ENCODE measurements at regions not wholly inside any gene's neighbourhood (a gene's known extent, or its start where the extent isn't known, plus 50 kb on each side); places are given as distances from the start of the nearest gene placed in this dataset.

DNA sequence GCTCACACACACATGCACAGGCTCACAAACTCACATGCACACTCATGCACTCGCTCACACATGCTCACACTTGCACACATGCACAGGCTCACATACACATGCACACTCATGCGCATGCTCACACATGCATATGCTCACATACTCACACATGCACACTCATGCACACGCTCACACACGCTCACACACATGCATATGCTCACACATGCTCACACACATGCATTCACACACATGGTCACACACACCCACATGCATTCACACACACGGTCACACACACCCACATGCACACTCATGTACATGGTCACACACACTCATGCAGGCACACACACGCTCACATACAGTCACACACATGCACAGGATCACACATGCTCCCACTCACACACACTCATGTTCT, 132.8 kb upstream of the SMAD3 start:
- Histone ChIP-seq H3K27ac (no peak overlapping the region), H3K27me3 (ENCODE audit: control insufficient read depth, insufficient read depth, low read length) (no peaks in the 10 kb centered on the region), H3K36me3 (ENCODE audit: control insufficient read depth, insufficient read depth, low read length) (no peaks in the 10 kb centered on the region), H3K4me3 (ENCODE audit: low read depth, low read length) (no peak overlapping the region), H3K9me3 (ENCODE audit: control insufficient read depth, low read length) (no peaks in the 10 kb centered on the region), H2AFZ (no peak overlapping the region), H3K79me2 (no peaks in the 10 kb centered on the region), H3K4me1 (no peaks in the 10 kb centered on the region), H3K4me2 (ENCODE audit: low read length) (no peak overlapping the region), H3K9ac (no peak overlapping the region)
- TF ChIP-seq, protein P1, sequence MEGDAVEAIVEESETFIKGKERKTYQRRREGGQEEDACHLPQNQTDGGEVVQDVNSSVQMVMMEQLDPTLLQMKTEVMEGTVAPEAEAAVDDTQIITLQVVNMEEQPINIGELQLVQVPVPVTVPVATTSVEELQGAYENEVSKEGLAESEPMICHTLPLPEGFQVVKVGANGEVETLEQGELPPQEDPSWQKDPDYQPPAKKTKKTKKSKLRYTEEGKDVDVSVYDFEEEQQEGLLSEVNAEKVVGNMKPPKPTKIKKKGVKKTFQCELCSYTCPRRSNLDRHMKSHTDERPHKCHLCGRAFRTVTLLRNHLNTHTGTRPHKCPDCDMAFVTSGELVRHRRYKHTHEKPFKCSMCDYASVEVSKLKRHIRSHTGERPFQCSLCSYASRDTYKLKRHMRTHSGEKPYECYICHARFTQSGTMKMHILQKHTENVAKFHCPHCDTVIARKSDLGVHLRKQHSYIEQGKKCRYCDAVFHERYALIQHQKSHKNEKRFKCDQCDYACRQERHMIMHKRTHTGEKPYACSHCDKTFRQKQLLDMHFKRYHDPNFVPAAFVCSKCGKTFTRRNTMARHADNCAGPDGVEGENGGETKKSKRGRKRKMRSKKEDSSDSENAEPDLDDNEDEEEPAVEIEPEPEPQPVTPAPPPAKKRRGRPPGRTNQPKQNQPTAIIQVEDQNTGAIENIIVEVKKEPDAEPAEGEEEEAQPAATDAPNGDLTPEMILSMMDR (IDR thresholded peaks at IDR 0.05), result no peak

DNA sequence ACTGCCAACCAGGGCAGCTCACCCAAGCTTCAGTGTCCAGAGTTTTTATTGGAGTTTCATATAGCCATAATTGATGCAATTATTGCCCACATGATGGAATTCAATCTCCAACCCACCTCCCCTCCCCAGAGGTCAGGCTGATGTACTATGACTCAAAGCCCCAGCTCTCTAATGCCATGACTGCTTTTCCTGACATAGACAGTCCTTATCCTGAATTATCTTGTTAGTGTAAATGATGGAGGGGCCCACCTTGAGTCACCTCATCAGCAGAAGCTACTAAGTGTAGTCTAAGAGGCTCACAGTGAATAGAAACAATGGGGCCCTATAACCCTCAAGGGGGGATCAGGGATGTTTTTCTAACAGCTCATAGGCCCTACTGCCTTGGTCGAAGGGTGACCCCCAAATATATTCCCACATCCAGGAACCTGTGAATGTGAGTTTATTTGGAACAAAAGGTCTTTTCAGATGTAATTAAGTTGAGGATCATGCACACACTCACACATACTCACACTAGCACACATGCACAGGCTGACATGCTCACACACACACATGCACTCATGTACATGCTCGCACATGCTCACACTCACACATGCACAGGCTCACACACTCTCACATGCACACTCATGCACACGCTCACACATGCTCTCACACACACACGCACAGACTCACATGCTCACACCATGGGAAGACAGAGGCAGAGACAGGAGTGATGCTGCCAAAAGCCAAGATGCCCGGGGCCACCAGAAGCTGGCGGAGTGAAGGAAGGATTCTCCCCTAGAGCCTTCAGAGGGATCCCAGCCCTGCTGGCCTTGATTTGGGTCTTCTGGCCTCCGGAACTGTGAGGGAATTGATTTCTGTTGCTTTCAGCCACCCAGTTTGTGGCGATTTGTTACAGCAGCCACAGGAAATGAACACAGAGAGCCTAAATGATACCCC, 131.2 kb upstream of the SMAD3 start:
- H3K79me2 ChIP-seq, result no peaks in the 10 kb centered on the region
- no peak overlapping the region for H3K27ac ChIP-seq
- H3K4me3 ChIP-seq (ENCODE audit: low read depth, low read length), result no peak overlapping the region
- no peak overlapping the region for H3K9ac ChIP-seq
- no peaks in the 10 kb centered on the region for H3K9me3 ChIP-seq (ENCODE audit: control insufficient read depth, low read length)
- H3K27me3 ChIP-seq (ENCODE audit: control insufficient read depth, insufficient read depth, low read length), result no peaks in the 10 kb centered on the region
- no peaks in the 10 kb centered on the region for H3K36me3 ChIP-seq (ENCODE audit: control insufficient read depth, insufficient read depth, low read length)
- H2AFZ ChIP-seq, result no peak overlapping the region
- H3K4me1 ChIP-seq, result no peaks in the 10 kb centered on the region
- H3K4me2 ChIP-seq (ENCODE audit: low read length), result no peak overlapping the region
- TF ChIP-seq, protein P1 (IDR thresholded peaks at IDR 0.05), result no peak

DNA sequence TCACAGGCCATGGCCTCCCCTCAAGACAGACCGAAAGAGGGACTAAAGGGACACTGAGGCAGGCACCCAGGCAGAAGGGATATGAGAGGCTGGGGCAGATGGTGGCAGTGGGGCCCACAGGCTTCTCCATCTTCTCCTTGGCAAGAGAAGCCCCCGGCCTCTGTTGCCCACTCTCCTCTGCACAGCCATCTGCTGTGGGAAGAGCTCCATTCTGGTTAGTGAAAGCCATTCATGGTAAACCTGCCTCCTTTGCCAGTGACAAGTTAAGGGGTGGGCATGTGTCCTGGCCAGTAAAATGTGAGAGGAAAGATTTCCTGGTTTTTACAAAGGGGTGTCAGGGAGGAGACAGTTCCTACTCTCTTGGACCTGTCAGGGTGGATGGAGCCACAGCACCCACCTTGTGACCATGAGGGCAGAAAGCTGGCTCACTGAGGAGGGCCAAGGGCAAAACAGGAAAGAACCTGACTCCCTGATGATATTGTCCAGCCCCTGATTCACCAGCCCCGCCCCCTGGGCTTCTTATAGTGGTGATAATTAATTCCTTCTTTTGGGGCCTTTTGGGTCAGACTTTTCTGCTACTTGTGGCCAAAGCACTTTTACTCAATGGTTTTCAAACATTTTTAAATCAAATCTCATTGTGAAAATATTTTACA, 130.4 kb upstream of the SMAD3 start:
- Histone ChIP-seq H2AFZ (no peak overlapping the region), H3K79me2 (no peaks in the 10 kb centered on the region), H3K4me1 (no peaks in the 10 kb centered on the region), H3K27ac (no peak overlapping the region), H3K4me2 (ENCODE audit: low read length) (no peak overlapping the region), H3K9ac (no peak overlapping the region), H3K36me3 (ENCODE audit: control insufficient read depth, insufficient read depth, low read length) (no peaks in the 10 kb centered on the region), H3K9me3 (ENCODE audit: control insufficient read depth, low read length) (no peaks in the 10 kb centered on the region), H3K4me3 (ENCODE audit: low read depth, low read length) (no peak overlapping the region), H3K27me3 (ENCODE audit: control insufficient read depth, insufficient read depth, low read length) (no peaks in the 10 kb centered on the region)
- TF ChIP-seq, protein P1 (IDR thresholded peaks at IDR 0.05), result no peak

DNA sequence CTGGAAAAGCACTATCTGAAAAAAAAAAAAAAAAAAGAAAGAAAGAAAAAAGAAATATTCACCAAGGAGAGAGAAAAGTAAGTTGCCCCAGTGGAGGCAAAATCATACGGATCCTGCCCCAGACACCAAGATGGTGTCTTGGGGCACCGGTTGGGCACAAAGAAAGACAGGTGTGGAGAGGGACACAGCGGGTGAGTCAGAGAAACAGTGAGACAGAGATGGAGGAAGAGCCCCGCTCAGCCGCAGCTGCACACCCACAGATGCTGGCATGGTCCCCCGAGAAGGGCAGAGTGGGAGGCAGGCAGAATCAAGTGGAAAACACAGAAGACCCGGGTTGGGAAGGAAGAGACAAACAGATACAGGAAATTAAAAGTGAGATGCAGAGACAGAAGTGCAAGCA, 129.7 kb upstream of the SMAD3 start:
- no peaks in the 10 kb centered on the region for H3K36me3 ChIP-seq (ENCODE audit: control insufficient read depth, insufficient read depth, low read length)
- no peak overlapping the region for H3K4me2 ChIP-seq (ENCODE audit: low read length)
- no peaks in the 10 kb centered on the region for H3K27me3 ChIP-seq (ENCODE audit: control insufficient read depth, insufficient read depth, low read length)
- H3K79me2 ChIP-seq, result no peaks in the 10 kb centered on the region
- no peak overlapping the region for H3K27ac ChIP-seq
- no peaks in the 10 kb centered on the region for H3K4me1 ChIP-seq
- H2AFZ ChIP-seq, result no peak overlapping the region
- H3K9me3 ChIP-seq (ENCODE audit: control insufficient read depth, low read length), result no peaks in the 10 kb centered on the region
- TF ChIP-seq, protein P1 (IDR thresholded peaks at IDR 0.05), result no peak
- H3K9ac ChIP-seq, result no peak overlapping the region
- H3K4me3 ChIP-seq (ENCODE audit: low read depth, low read length), result no peak overlapping the region
